Keratinocyte (primary cell): ENCODE measurements at regions not wholly inside any gene's neighbourhood (a gene's known extent, or its start where the extent isn't known, plus 50 kb on each side); places are given as distances from the start of the nearest gene placed in this dataset.

Experiments
- EZH2 ChIP-seq: IDR thresholded peaks from one replicate; pipeline ENCODE4 v1.6.1; 2012; ENCODE audit warnings: inconsistent platforms, mild to moderate bottlenecking, low read length, moderate library complexity
- TF ChIP-seq, protein P1 (sequence below), 3 experiments: IDR thresholded peaks in 1 of 3; conservative IDR thresholded peaks in 1 of 3; optimal IDR thresholded peaks in 1 of 3; 2 replicates in 2 of 3; 3 replicates in 1 of 3; pipeline versions ENCODE3 to v1.5.1; 2011; ENCODE audit warnings: low read length in 3 of 3, mild to moderate bottlenecking in 3 of 3, moderate library complexity in 2 of 3, control low read depth in 1 of 3, inconsistent platforms in 1 of 3; ENCODE audit not compliant: insufficient read depth in 2 of 3; ENCODE audit errors: extremely low read depth in 1 of 3

DNA sequence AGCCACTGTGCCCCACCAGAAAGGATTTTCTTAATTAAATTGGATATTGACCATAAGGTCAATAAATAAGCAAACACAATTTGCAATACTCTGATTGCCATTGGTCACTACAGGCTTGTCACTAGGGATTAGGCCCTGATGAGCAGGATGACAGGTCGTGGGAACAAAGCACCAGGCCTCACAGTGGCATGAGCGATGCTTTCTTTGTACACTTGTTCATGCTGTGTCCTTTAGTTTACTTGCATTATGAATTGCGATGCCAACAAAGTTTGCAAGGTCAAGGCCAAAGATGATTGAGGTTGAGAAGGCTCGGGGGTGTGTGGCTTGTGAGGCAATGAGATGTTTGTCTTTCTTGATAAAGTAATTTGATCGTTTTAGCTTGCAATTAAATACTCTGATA lies 136.0 kb downstream of the TTC8 start:
- TF ChIP-seq, protein P1, sequence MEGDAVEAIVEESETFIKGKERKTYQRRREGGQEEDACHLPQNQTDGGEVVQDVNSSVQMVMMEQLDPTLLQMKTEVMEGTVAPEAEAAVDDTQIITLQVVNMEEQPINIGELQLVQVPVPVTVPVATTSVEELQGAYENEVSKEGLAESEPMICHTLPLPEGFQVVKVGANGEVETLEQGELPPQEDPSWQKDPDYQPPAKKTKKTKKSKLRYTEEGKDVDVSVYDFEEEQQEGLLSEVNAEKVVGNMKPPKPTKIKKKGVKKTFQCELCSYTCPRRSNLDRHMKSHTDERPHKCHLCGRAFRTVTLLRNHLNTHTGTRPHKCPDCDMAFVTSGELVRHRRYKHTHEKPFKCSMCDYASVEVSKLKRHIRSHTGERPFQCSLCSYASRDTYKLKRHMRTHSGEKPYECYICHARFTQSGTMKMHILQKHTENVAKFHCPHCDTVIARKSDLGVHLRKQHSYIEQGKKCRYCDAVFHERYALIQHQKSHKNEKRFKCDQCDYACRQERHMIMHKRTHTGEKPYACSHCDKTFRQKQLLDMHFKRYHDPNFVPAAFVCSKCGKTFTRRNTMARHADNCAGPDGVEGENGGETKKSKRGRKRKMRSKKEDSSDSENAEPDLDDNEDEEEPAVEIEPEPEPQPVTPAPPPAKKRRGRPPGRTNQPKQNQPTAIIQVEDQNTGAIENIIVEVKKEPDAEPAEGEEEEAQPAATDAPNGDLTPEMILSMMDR (optimal IDR thresholded peaks at IDR 0.05 in 1 of 3, IDR thresholded peaks at IDR 0.05 in 1 of 3, conservative IDR thresholded peaks at IDR 0.05 in 1 of 3; ENCODE audit: extremely low read depth in 1 of 3, insufficient read depth in 2 of 3, low read length in 3 of 3), result no peak
- no peak for TF ChIP-seq EZH2
